Breast epithelium (tissue), 3 donors: ENCODE measurements at regions not wholly inside any gene's neighbourhood (a gene's known extent, or its start where the extent isn't known, plus 50 kb on each side); places are given as distances from the start of the nearest gene placed in this dataset.

Experiments
- CTCF ChIP-seq, 3 donors: fragments of 450-650 bp; IDR thresholded peaks; one replicate each; pipeline ENCODE4 v1.5.1; 2016 to 2017; ENCODE audit warnings: antibody characterized with exemption in 3 of 3, mild to moderate bottlenecking in 3 of 3, moderate library complexity in 3 of 3
- POLR2A ChIP-seq: fragments of 450-650 bp; IDR thresholded peaks from one replicate; pipeline ENCODE4 v1.6.1; 2016; ENCODE audit warnings: antibody characterized with exemption, mild to moderate bottlenecking, moderate library complexity

GRCh38 chr20:48502016-48502415, 325.8 kb downstream of the PREX1 start:
- TF ChIP-seq POLR2A (no peak), CTCF (IDR thresholded peaks at IDR 0.05) (no peak)
